Cerebellar cortex (tissue), 1 donor: ENCODE measurements at regions not wholly inside any gene's neighbourhood (a gene's known extent, or its start where the extent isn't known, plus 50 kb on each side); places are given as distances from the start of the nearest gene placed in this dataset.
"Not testable (repeated sequence)": the region's sequence is repeated elsewhere in the genome, so short reads cannot be mapped to it uniquely, and the experiment has no call there.

Experiments used
- DNase-seq: peaks from one replicate; pipeline ENCODE4 v3.0.0-alpha.2; 2015; ENCODE audit warnings: low spot score

- DNase-seq, result no peak
Measured at GRCh38 chr16:26497896-26498295, 568.8 kb upstream of the C16orf82 start.

- no peak for DNase-seq
Measured at GRCh38 chr16:26500326-26500725, 566.4 kb upstream of the C16orf82 start.

DNA sequence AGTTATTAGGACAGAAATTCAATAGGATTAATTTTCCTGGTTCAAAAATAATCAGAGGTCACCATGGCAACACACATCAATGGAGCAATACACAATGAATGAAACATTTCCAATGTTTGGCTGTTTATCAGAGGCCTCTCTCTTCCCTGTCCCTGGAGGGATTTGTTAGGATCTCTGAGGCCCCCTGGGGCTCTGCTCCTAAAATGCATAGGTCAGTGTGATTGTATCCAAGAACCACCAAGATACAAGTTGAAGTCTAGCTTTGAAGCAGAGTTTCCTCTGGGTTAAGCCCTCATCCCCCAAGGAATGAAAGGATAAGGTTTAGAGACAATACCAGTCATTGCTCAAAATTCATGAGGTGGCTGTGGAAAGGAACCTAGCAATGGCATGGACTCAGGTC lies 561.2 kb upstream of the C16orf82 start:
- no peak for DNase-seq

- not testable (repeated sequence) for DNase-seq
Measured at GRCh38 chr16:26508946-26509345, 557.8 kb upstream of the C16orf82 start.

- DNase-seq, result no peak
Measured at GRCh38 chr16:26510924-26511323, 555.8 kb upstream of the C16orf82 start.

DNA sequence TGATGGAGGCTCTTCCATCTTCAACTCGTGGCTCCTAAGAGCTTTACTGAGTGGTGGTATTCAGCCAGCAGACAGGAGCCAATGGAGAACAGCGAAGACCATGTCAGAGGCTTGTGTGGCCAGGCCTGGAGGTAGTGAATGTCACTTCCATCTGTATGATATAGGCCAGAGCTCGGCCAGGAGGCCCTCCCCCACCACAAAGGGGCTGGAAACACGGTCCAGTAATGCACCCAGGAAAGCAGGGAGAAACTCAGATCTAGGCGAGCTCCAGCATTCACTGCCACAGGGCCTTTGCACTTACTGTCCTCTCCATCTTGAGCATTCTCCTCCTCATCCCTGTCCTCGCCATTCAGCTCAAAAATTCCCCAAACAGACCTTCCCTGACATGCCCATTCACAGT lies 555.3 kb upstream of the C16orf82 start:
- no peak for DNase-seq

- no peak for DNase-seq
Measured at GRCh38 chr16:26521626-26522025, 545.1 kb upstream of the C16orf82 start.

DNA sequence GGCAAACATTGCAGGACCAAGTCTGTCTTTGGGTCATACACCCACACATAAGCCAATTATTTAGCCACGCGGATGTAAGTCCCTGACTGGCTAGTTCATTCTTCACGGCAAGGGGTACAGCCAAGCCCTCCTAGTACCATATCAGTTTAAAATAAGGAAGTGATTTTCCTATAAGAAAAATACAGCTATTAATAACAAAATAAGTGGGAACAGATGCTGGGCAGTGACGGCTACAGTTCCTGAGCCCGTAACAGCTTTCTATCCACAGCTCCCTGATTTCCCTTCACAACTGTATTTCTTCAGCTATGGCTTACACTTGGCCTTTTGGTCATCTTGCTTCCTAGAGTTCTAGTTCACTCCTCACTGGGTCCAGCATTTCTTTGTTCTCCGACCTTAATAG lies 542.4 kb upstream of the C16orf82 start:
- no peak for DNase-seq

- DNase-seq, result no peak
Measured at GRCh38 chr16:26524846-26525245, 541.9 kb upstream of the C16orf82 start.

DNA sequence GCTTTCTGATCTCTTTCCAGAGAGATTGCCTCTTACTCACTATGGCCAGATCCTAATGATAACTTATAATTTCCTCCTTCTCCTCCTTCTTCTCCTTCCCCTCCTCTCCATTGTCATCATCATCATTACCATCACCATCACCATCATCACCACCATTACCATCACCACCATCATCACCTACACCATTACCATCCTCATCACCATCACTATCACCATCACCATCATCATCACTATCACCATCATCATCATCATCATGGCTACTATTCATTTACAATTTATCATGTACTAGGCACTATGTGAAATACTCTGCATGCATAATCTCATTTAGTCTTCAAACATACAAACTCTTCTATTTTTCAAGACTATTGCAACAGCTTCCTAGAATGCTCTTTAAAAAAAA lies 540.9 kb upstream of the C16orf82 start:
- no peak for DNase-seq

DNA sequence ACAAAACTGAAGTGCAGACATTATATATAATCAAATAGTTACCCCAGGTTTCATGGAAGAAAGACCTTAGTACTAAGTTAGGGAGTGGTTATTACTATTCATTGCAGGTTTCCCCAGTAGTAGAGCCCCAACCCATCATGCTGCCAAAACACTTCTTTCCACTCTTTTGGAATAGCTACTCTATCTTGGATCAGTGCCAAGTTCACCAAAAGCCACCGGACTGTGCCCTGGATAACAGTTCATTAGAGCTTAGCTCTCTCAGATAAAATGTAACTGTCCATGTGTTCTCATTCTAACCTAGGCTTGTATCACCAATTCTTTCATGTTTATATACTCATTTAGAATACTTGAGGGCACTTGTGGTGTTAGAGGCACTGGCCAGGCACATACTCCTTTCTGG lies 540.1 kb upstream of the C16orf82 start:
- DNase-seq, result no peak

- DNase-seq, result no peak
Measured at GRCh38 chr16:26530584-26531289, 536.0 kb upstream of the C16orf82 start.

GRCh38 chr16:26531290-26531730 lies 535.4 kb upstream of the C16orf82 start:
- no peak for DNase-seq

DNA sequence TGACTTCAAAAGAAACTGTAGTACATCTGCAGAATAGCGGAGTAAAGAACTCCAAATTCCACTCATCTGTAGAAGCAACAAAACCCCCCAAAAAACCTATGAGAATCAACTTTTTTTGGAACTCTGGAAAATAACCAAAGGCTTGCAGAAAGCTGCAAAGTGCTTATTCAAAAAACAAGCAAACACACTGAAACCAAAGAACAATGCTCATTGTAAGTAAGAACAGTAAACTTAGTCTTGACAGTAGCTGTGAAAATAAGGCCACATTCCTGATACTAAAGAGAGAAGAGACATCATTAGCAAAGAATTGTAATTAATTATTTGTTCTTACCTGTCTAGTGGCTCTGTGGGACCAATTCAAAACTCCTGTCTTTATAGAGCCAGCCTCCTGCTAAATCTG lies 534.3 kb upstream of the C16orf82 start:
- no peak for DNase-seq

DNA sequence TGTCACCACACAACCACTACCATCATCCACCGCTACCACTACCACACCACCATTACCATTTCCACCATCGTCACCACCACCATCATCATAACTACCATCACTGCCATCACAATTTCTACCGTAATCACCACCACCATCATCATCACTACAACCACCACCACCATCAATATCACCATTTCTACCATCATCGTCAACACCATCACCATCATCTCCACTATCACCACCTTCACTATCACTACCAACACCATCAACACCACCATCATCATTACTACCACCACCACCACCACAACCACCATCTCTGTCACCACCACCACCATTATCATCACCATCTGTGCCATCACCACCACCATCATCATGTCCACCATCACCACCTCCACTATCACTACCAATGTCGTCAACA lies 524.5 kb upstream of the C16orf82 start:
- no peak for DNase-seq

GRCh38 chr16:26546573-26546972 lies 520.2 kb upstream of the C16orf82 start:
- DNase-seq, result no peak

DNA sequence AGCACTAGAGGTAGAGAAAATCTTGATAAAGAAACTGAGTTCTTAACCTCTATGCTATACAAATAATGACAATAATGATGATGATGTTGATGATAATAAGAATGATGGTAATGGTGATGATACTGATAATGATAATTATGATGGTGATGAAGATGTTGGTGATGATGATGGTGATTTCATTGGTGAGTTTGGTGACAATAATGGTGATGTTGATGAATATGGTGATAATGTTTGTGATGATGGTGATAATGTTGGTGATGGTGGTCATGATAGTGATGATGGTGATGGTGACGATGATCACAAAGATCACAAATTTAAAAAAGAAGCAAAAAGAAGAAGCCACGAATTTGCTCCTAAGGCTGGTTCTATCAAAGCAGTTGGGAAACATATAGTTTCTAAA lies 519.0 kb upstream of the C16orf82 start:
- no peak for DNase-seq

GRCh38 chr16:26550111-26550610 lies 516.6 kb upstream of the C16orf82 start:
- DNase-seq, result no peak

DNA sequence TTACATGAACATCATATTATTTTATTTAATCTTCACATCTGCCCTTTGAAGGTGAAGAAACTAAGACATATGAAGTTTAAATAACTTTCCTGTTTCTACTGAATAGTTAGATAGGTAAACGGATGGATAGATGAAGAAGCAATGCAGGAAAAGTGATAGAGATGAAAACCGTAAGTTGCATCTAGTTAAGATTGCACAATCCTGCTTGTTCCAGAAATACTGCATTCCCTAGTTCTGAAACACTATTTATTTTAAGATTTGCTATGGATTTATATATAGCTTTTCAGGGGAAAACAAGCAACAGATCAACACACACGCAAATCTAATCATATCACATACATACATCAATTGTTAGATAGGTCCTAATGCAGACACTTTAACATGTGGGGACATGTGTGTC lies 512.7 kb upstream of the C16orf82 start:
- DNase-seq, result no peak

DNA sequence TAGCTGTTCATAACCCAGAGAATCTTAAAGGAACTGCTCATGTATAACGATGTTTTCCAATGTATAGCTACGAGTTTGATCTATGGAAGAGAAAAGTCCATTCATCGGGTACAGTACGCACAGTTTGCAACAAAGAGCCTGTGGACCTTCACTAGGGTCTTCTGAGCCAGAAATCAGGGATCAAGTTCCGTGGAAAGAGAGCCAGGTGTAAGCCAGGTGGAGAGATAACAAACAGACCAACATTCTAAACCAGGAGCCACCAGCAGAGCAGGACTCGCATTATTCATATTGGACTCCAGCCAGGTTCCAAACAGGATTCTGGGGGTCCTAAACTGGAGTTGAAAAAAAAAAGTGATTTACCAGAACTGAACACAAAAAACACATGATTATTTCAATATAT lies 505.4 kb upstream of the C16orf82 start:
- no peak for DNase-seq

- DNase-seq, result no peak
Measured at GRCh38 chr16:26563018-26563417, 503.7 kb upstream of the C16orf82 start.

DNA sequence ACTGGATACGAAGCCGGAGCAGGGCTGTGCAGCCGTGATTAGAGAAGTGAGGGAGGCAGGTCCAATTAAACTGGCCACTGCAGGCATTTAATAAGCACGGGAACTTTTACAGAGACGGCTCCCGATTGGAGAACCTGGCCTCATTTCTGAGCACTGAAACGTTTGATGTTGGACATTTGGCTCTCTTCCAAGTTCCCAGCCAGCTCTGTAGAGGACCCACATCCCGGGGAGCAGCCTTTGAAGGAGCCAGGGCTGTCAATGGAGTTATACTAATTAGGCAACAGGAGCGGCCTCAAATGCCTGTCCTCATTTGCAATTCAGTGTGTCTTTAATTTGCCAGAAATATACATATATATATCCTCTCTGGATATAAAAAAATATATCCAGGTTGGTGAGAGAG lies 499.4 kb upstream of the C16orf82 start:
- DNase-seq, result no peak

DNA sequence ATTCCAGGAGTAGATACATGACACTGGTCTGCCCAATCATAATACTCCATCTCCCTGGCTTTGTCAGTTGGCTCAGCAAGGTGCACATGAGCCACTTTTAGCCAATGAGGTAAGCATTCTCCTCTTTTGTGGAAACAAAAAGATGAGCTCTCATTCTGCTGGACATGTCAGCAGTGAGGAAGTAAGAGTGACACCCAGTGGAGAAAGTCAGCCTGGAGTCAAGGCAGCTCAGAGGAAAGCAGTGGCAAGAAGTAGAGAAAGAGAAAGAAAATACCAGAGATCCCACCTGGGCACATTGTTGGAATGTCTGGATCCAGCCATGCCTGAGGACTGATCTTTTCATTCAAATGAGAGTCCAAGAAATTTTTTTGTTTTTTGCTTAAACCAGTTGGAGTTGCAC lies 496.9 kb upstream of the C16orf82 start:
- peak; percentile 31 for DNase-seq

GRCh38 chr16:26578748-26579147 lies 488.0 kb upstream of the C16orf82 start:
- DNase-seq, result no peak
